COLO668 (cell line): ENCODE measurements at regions not wholly inside any gene's neighbourhood (a gene's known extent, or its start where the extent isn't known, plus 50 kb on each side); places are given as distances from the start of the nearest gene placed in this dataset.
"Not testable (repeated sequence)": the region's sequence is repeated elsewhere in the genome, so short reads cannot be mapped to it uniquely, and the experiment has no call there.

ENCODE experiments used
- DNase-seq: peaks from one replicate; lab custom pipeline; 2025; ENCODE audit not compliant: unreplicated experiment; lab: John Stamatoyannopoulos, UW

GRCh38 chr3:5349343-5349742 lies 161.8 kb downstream of the EDEM1 start:
- DNase-seq: no peak

GRCh38 chr3:5357089-5357488 lies 169.6 kb downstream of the EDEM1 start:
- DNase-seq: no peak

GRCh38 chr3:5358911-5359310 lies 171.4 kb downstream of the EDEM1 start:
- no peak for DNase-seq

- no peak for DNase-seq
Observed at GRCh38 chr3:5360453-5360852, 172.9 kb downstream of the EDEM1 start.

GRCh38 chr3:5366746-5367145 lies 179.2 kb downstream of the EDEM1 start:
- DNase-seq: no peak

GRCh38 chr3:5371555-5371954 lies 184.0 kb downstream of the EDEM1 start:
- not testable (repeated sequence) for DNase-seq

GRCh38 chr3:5376761-5377160 lies 189.3 kb downstream of the EDEM1 start:
- DNase-seq: peak; percentile 83

GRCh38 chr3:5379266-5379665 lies 191.8 kb downstream of the EDEM1 start:
- DNase-seq: not testable (repeated sequence)

- DNase-seq: peak; percentile 11
Observed at GRCh38 chr3:5383486-5384263, 196.2 kb downstream of the EDEM1 start.

GRCh38 chr3:5384557-5385236 lies 197.2 kb downstream of the EDEM1 start:
- no peak for DNase-seq

GRCh38 chr3:5388091-5388490 lies 200.6 kb downstream of the EDEM1 start:
- no peak for DNase-seq

- DNase-seq: no peak
Observed at GRCh38 chr3:5389057-5389456, 201.6 kb downstream of the EDEM1 start.

- DNase-seq: no peak
Observed at GRCh38 chr3:5390221-5390620, 202.7 kb downstream of the EDEM1 start.

GRCh38 chr3:5390936-5391625 lies 203.6 kb downstream of the EDEM1 start:
- no peak for DNase-seq

- no peak for DNase-seq
Observed at GRCh38 chr3:5401002-5401401, 213.5 kb downstream of the EDEM1 start.

- no peak for DNase-seq
Observed at GRCh38 chr3:5404718-5405117, 217.2 kb downstream of the EDEM1 start.

GRCh38 chr3:5411786-5412185 lies 224.3 kb downstream of the EDEM1 start:
- DNase-seq: no peak

GRCh38 chr3:5423076-5423475 lies 235.6 kb downstream of the EDEM1 start:
- no peak for DNase-seq

- no peak for DNase-seq
Observed at GRCh38 chr3:5423523-5423922, 236.0 kb downstream of the EDEM1 start.

GRCh38 chr3:5425371-5425770 lies 237.9 kb downstream of the EDEM1 start:
- DNase-seq: no peak

- peak; percentile 79 for DNase-seq
Observed at GRCh38 chr3:5426094-5426883, 238.8 kb downstream of the EDEM1 start.
